HEK293T (cell line): ENCODE measurements at regions not wholly inside any gene's neighbourhood (a gene's known extent, or its start where the extent isn't known, plus 50 kb on each side); places are given as distances from the start of the nearest gene placed in this dataset.

Experiments
- CTCF ChIA-PET: fragments of 350-600 bp; formaldehyde crosslinking; extraction: SDS; loops from one replicate; lab custom pipeline; 2021; ENCODE audit warnings: antibody characterized with exemption, inconsistent platforms; lab: Yijun Ruan, JAX
- POLR2A ChIA-PET: fragments of 350-600 bp; formaldehyde crosslinking; extraction: SDS; loops from one replicate; lab custom pipeline; 2020; ENCODE audit warnings: antibody characterized with exemption, inconsistent platforms; lab: Yijun Ruan, JAX
- DNase-seq: peaks from one replicate; pipeline ENCODE4 v3.0.0; 2012; ENCODE audit warnings: mixed read lengths; ENCODE audit errors: extremely low spot score
- ARNT ChIP-seq: fragments of 450-650 bp; IDR thresholded peaks from 2 replicates; pipeline ENCODE4 v1.6.1; 2017; ENCODE audit warnings: mild to moderate bottlenecking
- BHLHE40 ChIP-seq: fragments of 450-650 bp; IDR thresholded peaks from 2 replicates; pipeline ENCODE4 v1.6.1; 2016; ENCODE audit warnings: mild to moderate bottlenecking, moderate library complexity, borderline replicate concordance
- CTBP1 ChIP-seq: fragments of 450-650 bp; IDR thresholded peaks from 2 replicates; pipeline ENCODE4 v1.6.1; 2016; ENCODE audit warnings: borderline replicate concordance
- ELF4 ChIP-seq: fragments of 450-650 bp; IDR thresholded peaks from 2 replicates; pipeline ENCODE4 v1.6.1; 2017; ENCODE audit warnings: antibody characterized with exemption
- FOXA1 ChIP-seq: fragments of 450-650 bp; IDR thresholded peaks from 2 replicates; pipeline ENCODE4 v1.6.1; 2016; ENCODE audit warnings: mild to moderate bottlenecking
- FOXK2 ChIP-seq: fragments of 450-650 bp; IDR thresholded peaks from 2 replicates; pipeline ENCODE4 v1.6.1; 2016; ENCODE audit warnings: mild to moderate bottlenecking
- FOXM1 ChIP-seq: fragments of 450-650 bp; IDR thresholded peaks from 2 replicates; pipeline ENCODE4 v1.6.1; 2017; ENCODE audit warnings: mild to moderate bottlenecking, borderline replicate concordance
- HDGF ChIP-seq: fragments of 450-650 bp; IDR thresholded peaks from 2 replicates; pipeline ENCODE4 v1.6.1; 2017; ENCODE audit warnings: antibody characterized with exemption, borderline replicate concordance
- L3MBTL2 ChIP-seq: fragments of 450-650 bp; conservative IDR thresholded peaks from 2 replicates; pipeline ENCODE4 v1.6.1; 2016; ENCODE audit warnings: mild to moderate bottlenecking
- LEF1 ChIP-seq: fragments of 450-650 bp; IDR thresholded peaks from 2 replicates; pipeline ENCODE4 v1.6.1; 2017; ENCODE audit warnings: mild to moderate bottlenecking, borderline replicate concordance
- NFRKB ChIP-seq: fragments of 450-650 bp; IDR thresholded peaks from 2 replicates; pipeline ENCODE4 v1.6.1; 2016; ENCODE audit warnings: mild to moderate bottlenecking, moderate library complexity
- SP1 ChIP-seq: fragments of 450-650 bp; IDR thresholded peaks from 2 replicates; pipeline ENCODE4 v1.6.1; 2017
- SUZ12 ChIP-seq: fragments of 450-650 bp; IDR thresholded peaks from 2 replicates; pipeline ENCODE4 v1.6.1; 2016; ENCODE audit warnings: mild to moderate bottlenecking
- TARDBP ChIP-seq: fragments of 450-650 bp; IDR thresholded peaks from 2 replicates; pipeline ENCODE4 v1.6.1; 2016
- ZNF384 ChIP-seq: fragments of 450-650 bp; IDR thresholded peaks from 2 replicates; pipeline ENCODE4 v1.6.1; 2016
- TF ChIP-seq, protein P1 (sequence below): fragments of 450-650 bp; IDR thresholded peaks from 2 replicates; pipeline ENCODE4 v1.6.1; 2016

DNA sequence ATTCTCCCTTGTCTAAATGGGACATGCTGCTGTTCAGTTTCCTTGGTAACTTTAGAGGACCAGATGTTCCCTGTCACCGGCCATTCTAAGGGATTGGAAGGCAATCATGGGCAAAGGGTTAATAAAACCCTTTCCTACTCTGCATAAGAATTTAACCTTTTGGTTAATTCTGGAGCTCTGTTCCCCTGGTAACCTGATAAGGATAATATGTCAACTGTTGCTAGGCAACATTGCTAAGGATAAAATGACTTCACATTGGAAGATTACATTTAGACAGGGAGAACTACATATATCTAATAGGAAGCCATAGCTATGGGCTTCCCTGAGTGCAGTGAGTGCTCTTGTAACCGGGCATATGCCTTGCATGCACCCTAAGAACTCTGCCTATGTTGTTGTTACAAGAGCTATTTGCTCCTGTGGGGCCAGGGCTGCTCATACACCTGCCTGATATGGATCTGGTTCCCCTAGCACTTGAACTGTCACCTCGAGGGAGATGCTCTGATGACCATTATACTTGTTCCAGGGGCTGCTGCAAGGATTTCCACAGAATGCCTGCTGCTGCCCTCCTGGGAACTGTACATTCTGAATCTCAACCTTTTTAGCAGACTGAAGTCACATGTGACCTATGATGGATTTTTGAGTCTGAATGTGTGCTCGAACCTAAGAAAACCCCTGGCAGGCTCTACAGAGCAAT is 326.3 kb upstream of the PDZRN3 start:
- TF ChIP-seq, protein P1, sequence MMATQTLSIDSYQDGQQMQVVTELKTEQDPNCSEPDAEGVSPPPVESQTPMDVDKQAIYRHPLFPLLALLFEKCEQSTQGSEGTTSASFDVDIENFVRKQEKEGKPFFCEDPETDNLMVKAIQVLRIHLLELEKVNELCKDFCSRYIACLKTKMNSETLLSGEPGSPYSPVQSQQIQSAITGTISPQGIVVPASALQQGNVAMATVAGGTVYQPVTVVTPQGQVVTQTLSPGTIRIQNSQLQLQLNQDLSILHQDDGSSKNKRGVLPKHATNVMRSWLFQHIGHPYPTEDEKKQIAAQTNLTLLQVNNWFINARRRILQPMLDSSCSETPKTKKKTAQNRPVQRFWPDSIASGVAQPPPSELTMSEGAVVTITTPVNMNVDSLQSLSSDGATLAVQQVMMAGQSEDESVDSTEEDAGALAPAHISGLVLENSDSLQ, result no peak
- TF ChIP-seq SP1 (no peak), LEF1 (no peak), NFRKB (no peak)
- ChIA-PET POLR2A (no interaction called here), CTCF (no interaction called here)
- no peak for DNase-seq

DNA sequence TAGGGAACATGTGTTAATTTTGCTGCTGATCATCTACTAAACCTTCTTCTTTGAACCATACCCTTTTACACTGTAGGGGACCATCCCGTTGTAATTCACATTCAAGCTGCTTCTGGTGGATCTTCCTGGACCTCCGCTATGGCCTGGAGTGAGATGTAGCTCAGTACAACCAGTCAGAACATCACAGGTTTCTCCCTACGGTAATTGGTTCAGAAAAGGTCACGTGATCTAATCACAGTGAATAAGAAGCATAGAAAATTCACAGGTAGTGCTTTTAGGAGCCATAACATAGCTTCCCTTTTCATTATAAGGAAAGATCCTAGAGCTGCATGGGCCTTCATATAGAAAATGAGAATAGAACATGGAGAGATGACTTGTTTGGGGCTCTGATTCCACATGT is 320.8 kb upstream of the PDZRN3 start:
- CTCF ChIA-PET, result no interaction called here
- TF ChIP-seq SP1 (no peak), ELF4 (no peak), FOXM1 (no peak), FOXK2 (no peak)
- DNase-seq, result no peak
- POLR2A ChIA-PET, result no interaction called here

DNA sequence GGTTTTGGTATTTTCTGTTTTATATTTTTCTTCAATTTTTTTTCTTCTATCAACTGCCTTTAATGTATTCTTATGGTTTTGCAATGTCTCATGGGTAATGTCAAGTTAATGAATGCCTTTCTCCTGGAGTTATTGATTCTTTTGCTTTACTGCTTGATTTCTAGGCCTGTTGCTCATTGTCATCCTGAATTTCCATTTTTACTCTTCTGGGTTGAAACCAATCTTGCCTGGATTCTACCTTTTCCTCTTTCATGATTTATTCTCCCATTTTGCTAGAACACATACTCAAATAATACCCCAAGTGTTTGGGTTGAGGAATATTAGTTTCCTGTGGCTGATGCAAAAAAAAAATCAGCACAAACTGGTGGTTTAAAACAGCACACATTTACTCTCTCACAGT is 315.2 kb upstream of the PDZRN3 start:
- ChIA-PET CTCF (no interaction called here), POLR2A (no interaction called here)
- no peak for TF ChIP-seq ARNT
- TF ChIP-seq NFRKB, result no peak
- no peak for TF ChIP-seq TARDBP
- TF ChIP-seq FOXA1, result no peak
- no peak for TF ChIP-seq SP1
- DNase-seq, result no peak

DNA sequence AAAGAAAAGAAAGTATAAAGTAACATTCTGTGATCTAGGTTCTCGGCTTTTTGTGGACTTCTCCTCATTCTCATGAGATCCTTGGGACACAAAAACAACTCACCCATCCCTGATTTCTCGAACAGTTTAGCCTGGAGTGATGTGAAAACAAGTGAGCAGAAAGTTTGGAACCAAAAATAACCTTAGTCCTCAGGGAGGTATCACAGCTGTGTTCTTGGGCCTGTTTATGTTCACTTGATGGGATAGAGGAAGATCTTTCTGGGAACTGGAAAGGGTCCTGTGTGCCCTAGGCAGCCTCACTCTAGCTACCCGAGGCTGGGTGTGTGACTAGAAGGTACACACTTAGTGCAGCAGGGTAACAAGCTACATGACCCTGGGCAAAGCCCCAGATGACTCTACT is 308.8 kb upstream of the PDZRN3 start:
- POLR2A ChIA-PET, result no interaction called here
- CTCF ChIA-PET, result no interaction called here
- no peak for TF ChIP-seq NFRKB
- no peak for TF ChIP-seq ARNT
- TF ChIP-seq L3MBTL2, result no peak
- TF ChIP-seq HDGF, result no peak
- TF ChIP-seq TARDBP, result no peak
- TF ChIP-seq, protein P1, result no peak
- no peak for TF ChIP-seq BHLHE40
- TF ChIP-seq LEF1, result no peak
- no peak for TF ChIP-seq SUZ12
- no peak for TF ChIP-seq CTBP1
- no peak for TF ChIP-seq FOXM1
- no peak for TF ChIP-seq ZNF384
- TF ChIP-seq FOXA1, result no peak
- TF ChIP-seq ELF4, result no peak
- TF ChIP-seq FOXK2, result no peak
- TF ChIP-seq SP1, result no peak
- DNase-seq, result no peak

DNA sequence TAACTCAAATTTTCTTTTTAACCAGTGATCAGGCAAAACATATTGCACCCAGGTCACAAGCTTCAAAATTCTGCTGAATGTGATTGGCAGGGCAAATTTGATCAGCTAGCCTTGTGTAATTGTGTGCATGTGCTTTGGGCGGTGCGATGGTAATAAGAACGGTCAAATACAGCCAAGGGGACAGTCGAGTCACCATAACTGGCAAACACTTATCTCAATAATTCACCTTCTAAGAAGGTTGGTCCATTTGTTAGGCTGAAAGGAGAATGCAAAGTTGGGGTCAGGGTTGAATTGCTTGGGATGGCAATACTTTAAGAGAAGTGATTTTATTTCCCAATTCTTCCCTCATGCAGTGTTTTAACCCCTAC is 302.4 kb upstream of the PDZRN3 start:
- ChIA-PET CTCF (no interaction called here), POLR2A (no interaction called here)
- TF ChIP-seq L3MBTL2, result no peak
- no peak for TF ChIP-seq TARDBP
- no peak for TF ChIP-seq BHLHE40
- TF ChIP-seq SUZ12, result no peak
- TF ChIP-seq ZNF384, result no peak
- TF ChIP-seq ELF4, result no peak
- TF ChIP-seq NFRKB, result no peak
- TF ChIP-seq FOXK2, result no peak
- TF ChIP-seq SP1, result no peak
- TF ChIP-seq CTBP1, result no peak
- no peak for TF ChIP-seq FOXA1
- no peak for TF ChIP-seq LEF1
- TF ChIP-seq ARNT, result no peak
- TF ChIP-seq, protein P1, result no peak
- no peak for TF ChIP-seq HDGF
- no peak for DNase-seq

DNA sequence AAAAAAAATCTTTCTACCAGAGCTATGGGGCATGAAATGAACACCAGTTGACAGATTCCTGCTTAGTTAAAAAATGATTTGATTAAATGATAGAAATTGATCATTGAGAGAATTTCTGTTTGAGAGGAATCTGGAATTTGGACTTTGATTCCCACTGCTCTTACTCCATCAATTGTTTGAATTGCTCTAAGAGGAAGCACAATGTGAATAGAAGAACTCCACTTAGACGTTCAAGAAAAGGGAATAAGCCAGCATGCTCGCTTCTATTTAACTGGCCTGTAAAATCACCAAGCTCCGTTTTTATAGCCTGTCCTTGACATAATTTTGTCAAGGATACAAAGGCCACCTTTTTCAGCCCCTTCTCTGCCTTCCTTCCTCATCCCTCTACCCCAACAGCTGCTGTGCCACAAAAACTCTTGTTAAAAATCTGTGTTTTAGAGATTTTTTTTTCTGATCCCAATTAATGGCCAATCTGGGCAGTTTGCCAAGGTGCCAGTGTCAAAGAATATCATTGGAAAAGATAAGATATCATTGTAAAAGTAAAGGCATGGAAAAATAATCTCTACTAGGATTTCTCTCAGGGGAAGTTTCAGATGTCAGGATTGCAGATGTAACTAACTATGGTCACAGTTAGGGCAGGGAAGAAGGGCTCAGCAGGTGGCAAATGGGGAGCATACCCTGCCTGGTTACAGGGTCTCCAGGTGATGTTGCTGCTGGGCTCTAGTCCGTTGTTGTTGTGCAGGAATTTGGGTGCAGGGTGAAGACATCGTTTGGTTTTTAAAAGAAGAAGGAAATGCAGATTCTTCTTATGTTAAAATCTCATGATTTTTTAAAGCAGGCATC is 301.8 kb upstream of the PDZRN3 start:
- ChIA-PET CTCF (no interaction called here), POLR2A (no interaction called here)
- no peak for TF ChIP-seq BHLHE40
- no peak for TF ChIP-seq ZNF384
- no peak for TF ChIP-seq ELF4
- no peak for TF ChIP-seq SP1
- TF ChIP-seq FOXA1, result no peak
- TF ChIP-seq, protein P1, result no peak
- TF ChIP-seq LEF1, result no peak
- no peak for TF ChIP-seq SUZ12
- TF ChIP-seq ARNT, result no peak

More for the DNA sequence above, 301.8 kb upstream of the PDZRN3 start:
- DNase-seq, result no peak
